ENCODE measurements at regions not wholly inside any gene's neighbourhood (a gene's known extent, or its start where the extent isn't known, plus 50 kb on each side); places are given as distances from the start of the nearest gene placed in this dataset.

- TF ChIP-seq POLR2A (IDR thresholded peaks at IDR 0.05; ENCODE audit: extremely low read depth, insufficient read length): no peak
- no peak for TF ChIP-seq CTCF (IDR thresholded peaks at IDR 0.05; ENCODE audit: low read depth, low read length)
- TF ChIP-seq MAX (IDR thresholded peaks at IDR 0.05; ENCODE audit: low read depth, low read length): no peak
- TF ChIP-seq MYC (IDR thresholded peaks at IDR 0.05; ENCODE audit: low read depth, low read length): no peak
Observed at GRCh38 chr4:17414392-17414791, 97.5 kb downstream of the QDPR start.
